DND-41 (cell line): ENCODE measurements at regions not wholly inside any gene's neighbourhood (a gene's known extent, or its start where the extent isn't known, plus 50 kb on each side); places are given as distances from the start of the nearest gene placed in this dataset.

ENCODE experiments used
- ATAC-seq: fragments of 200-7000 bp; cut with Tn5 transposase; 3 replicates; pipeline ENCODE4 v1.9.1; 2021; ENCODE audit warnings: low read depth; ENCODE audit not compliant: insufficient read depth
- DNase-seq: peaks from one replicate; pipeline ENCODE4 v3.0.0-alpha.2; 2020
- H2AFZ ChIP-seq: 2 replicates; pipeline ENCODE4 v1.6.0; 2012; ENCODE audit warnings: low read depth, low read length
- H3K27ac ChIP-seq: 2 replicates; pipeline ENCODE4 v1.5.1; 2012; ENCODE audit warnings: low read length, inconsistent platforms
- H3K27me3 ChIP-seq: fragments of 200-600 bp; sonication (generic); 2 replicates; pipeline ENCODE4 v1.6.0; 2012; ENCODE audit warnings: low read length, mild to moderate bottlenecking, inconsistent platforms; ENCODE audit not compliant: insufficient read depth, poor library complexity
- H3K36me3 ChIP-seq: 2 replicates; pipeline ENCODE4 v1.5.1; 2012; ENCODE audit warnings: low read length, inconsistent platforms; ENCODE audit not compliant: insufficient read depth
- H3K4me1 ChIP-seq: 2 replicates; pipeline ENCODE4 v1.5.1; 2012; ENCODE audit warnings: mild to moderate bottlenecking, low read length; ENCODE audit not compliant: insufficient read depth
- H3K4me2 ChIP-seq: 2 replicates; pipeline ENCODE4 v1.6.0; 2012; ENCODE audit warnings: mild to moderate bottlenecking, moderate library complexity, low read length, inconsistent platforms; ENCODE audit not compliant: insufficient read depth
- H3K4me3 ChIP-seq, 2 experiments: fragments of 200-600 bp in 1 of 2; shearing (Covaris generic) in 1 of 2; 2 replicates each; pipeline ENCODE4 v1.5.1; 2012 to 2016; ENCODE audit warnings: inconsistent platforms in 2 of 2, low read length in 2 of 2, mild to moderate bottlenecking in 2 of 2, low read depth in 1 of 2, moderate library complexity in 1 of 2
- H3K79me2 ChIP-seq: 2 replicates; pipeline ENCODE4 v1.6.0; 2012; ENCODE audit warnings: low read length, inconsistent platforms; ENCODE audit not compliant: insufficient read depth
- H3K9ac ChIP-seq: 2 replicates; pipeline ENCODE4 v1.6.0; 2012; ENCODE audit warnings: low read depth, mild to moderate bottlenecking, inconsistent platforms, low read length, moderate library complexity
- H3K9me3 ChIP-seq: 2 replicates; pipeline ENCODE4 v1.5.1; 2012; ENCODE audit warnings: low read length, moderate library complexity, mild to moderate bottlenecking, inconsistent platforms; ENCODE audit not compliant: insufficient read depth, severe bottlenecking
- H4K20me1 ChIP-seq: 2 replicates; pipeline ENCODE4 v1.6.0; 2012; ENCODE audit warnings: low read length; ENCODE audit not compliant: insufficient read depth
- EZH2 ChIP-seq: IDR thresholded peaks from 3 replicates; pipeline ENCODE4 v1.6.1; 2012; ENCODE audit warnings: borderline replicate concordance, low read depth, mild to moderate bottlenecking, moderate library complexity, low read length, inconsistent platforms; ENCODE audit not compliant: severe bottlenecking
- TF ChIP-seq, protein P1 (sequence below): IDR thresholded peaks from 2 replicates; pipeline ENCODE4 v1.5.1; 2012; ENCODE audit warnings: borderline replicate concordance, low read length, moderate library complexity, mild to moderate bottlenecking; ENCODE audit not compliant: poor library complexity, severe bottlenecking; ENCODE audit errors: extremely low read depth

- no peak overlapping the region for H3K4me3 ChIP-seq
- DNase-seq = no peak
- no peaks in the 10 kb centered on the region for H3K36me3 ChIP-seq
- no peaks in the 10 kb centered on the region for H3K9me3 ChIP-seq
- ATAC-seq = no peak
- no peaks in the 10 kb centered on the region for H3K27me3 ChIP-seq
- H3K4me1 ChIP-seq = peaks cover 3% of the 10 kb centered on the region; the same call in 1 of the 2 replicates
- H2AFZ ChIP-seq = no peak overlapping the region
- no peak overlapping the region for H3K9ac ChIP-seq
- H4K20me1 ChIP-seq = no peaks in the 10 kb centered on the region
- H3K79me2 ChIP-seq = no peaks in the 10 kb centered on the region
- TF ChIP-seq EZH2 = no peak
- TF ChIP-seq, protein P1, sequence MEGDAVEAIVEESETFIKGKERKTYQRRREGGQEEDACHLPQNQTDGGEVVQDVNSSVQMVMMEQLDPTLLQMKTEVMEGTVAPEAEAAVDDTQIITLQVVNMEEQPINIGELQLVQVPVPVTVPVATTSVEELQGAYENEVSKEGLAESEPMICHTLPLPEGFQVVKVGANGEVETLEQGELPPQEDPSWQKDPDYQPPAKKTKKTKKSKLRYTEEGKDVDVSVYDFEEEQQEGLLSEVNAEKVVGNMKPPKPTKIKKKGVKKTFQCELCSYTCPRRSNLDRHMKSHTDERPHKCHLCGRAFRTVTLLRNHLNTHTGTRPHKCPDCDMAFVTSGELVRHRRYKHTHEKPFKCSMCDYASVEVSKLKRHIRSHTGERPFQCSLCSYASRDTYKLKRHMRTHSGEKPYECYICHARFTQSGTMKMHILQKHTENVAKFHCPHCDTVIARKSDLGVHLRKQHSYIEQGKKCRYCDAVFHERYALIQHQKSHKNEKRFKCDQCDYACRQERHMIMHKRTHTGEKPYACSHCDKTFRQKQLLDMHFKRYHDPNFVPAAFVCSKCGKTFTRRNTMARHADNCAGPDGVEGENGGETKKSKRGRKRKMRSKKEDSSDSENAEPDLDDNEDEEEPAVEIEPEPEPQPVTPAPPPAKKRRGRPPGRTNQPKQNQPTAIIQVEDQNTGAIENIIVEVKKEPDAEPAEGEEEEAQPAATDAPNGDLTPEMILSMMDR = no peak
- H3K27ac ChIP-seq = no peak overlapping the region
- H3K4me2 ChIP-seq = no peak overlapping the region
Observed at GRCh38 chr12:24127919-24128721, 178.7 kb upstream of the SOX5 start.

DNA sequence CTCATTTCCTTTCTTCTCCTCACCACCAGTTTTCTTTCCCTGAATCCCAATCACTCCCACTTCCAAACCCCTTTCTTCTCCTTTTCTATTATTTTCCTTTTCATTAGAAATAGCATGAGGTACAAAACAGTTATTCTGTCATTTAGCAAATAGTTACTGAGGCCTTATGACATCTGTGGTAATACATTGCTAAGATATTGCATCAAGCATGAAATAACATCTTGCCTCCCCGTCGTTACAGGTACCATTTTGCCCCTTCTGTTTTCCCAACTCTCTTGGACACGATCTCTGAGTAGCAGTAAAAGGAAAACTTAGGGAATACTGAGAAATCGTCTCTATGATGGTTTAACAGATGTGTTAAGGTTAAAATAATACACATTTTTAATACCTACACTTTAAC lies 175.8 kb upstream of the SOX5 start:
- no peaks in the 10 kb centered on the region for H3K4me1 ChIP-seq
- no peaks in the 10 kb centered on the region for H3K9me3 ChIP-seq
- no peaks in the 10 kb centered on the region for H4K20me1 ChIP-seq
- H3K79me2 ChIP-seq = no peaks in the 10 kb centered on the region
- H3K27ac ChIP-seq = no peak overlapping the region
- H3K4me2 ChIP-seq = no peak overlapping the region
- H2AFZ ChIP-seq = no peak overlapping the region
- TF ChIP-seq EZH2 = no peak
- TF ChIP-seq, protein P1 = no peak
- no peaks in the 10 kb centered on the region for H3K36me3 ChIP-seq
- no peaks in the 10 kb centered on the region for H3K27me3 ChIP-seq
- H3K9ac ChIP-seq = no peak overlapping the region
- DNase-seq = no peak
- no peak overlapping the region for H3K4me3 ChIP-seq
- ATAC-seq = no peak

DNA sequence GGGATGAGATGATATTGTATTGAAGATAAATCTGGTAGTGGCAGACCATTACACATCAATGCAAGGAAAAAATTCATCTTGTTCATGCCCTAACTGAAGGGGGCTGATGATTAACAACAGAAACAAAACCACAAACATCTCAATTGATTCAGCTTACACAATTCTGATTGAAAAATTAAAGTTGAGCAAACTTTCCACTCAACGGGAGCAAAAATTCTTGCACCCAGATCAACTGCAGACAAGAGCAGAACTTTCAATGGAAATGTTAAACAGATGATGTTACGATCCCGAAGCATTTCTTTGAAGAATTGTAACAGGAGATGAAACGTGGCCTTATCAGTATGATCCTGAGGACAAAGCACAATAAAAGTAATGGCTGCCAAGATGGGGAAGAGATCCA lies 172.4 kb upstream of the SOX5 start:
- TF ChIP-seq, protein P1 = no peak
- TF ChIP-seq EZH2 = no peak
- no peak overlapping the region for H3K4me3 ChIP-seq
- no peaks in the 10 kb centered on the region for H3K9me3 ChIP-seq
- H3K4me2 ChIP-seq = no peak overlapping the region
- H3K36me3 ChIP-seq = no peaks in the 10 kb centered on the region
- DNase-seq (no peak), ATAC-seq (no peak)
- no peak overlapping the region for H3K27ac ChIP-seq
- no peaks in the 10 kb centered on the region for H3K27me3 ChIP-seq
- H2AFZ ChIP-seq = no peak overlapping the region
- H3K79me2 ChIP-seq = no peaks in the 10 kb centered on the region
- H4K20me1 ChIP-seq = no peaks in the 10 kb centered on the region
- no peak overlapping the region for H3K9ac ChIP-seq
- H3K4me1 ChIP-seq = no peaks in the 10 kb centered on the region

- Histone ChIP-seq H3K79me2 (no peaks in the 10 kb centered on the region), H3K27ac (no peak overlapping the region), H3K4me3 (no peak overlapping the region), H3K4me1 (no peaks in the 10 kb centered on the region), H4K20me1 (no peaks in the 10 kb centered on the region), H3K36me3 (no peaks in the 10 kb centered on the region), H3K27me3 (no peaks in the 10 kb centered on the region), H3K9ac (no peak overlapping the region), H3K9me3 (no peaks in the 10 kb centered on the region), H2AFZ (no peak overlapping the region), H3K4me2 (no peak overlapping the region)
- ATAC-seq (no peak), DNase-seq (no peak)
- TF ChIP-seq, protein P1 = no peak
- TF ChIP-seq EZH2 = no peak
Observed at GRCh38 chr12:24118668-24119067, 169.2 kb upstream of the SOX5 start.
